Gastroesophageal sphincter (tissue), 3 donors: ENCODE measurements at regions not wholly inside any gene's neighbourhood (a gene's known extent, or its start where the extent isn't known, plus 50 kb on each side); places are given as distances from the start of the nearest gene placed in this dataset.

Experiments used
- CTCF ChIP-seq, 4 experiments: fragments of 200-600 bp in 2 of 4; fragments of 450-650 bp in 2 of 4; sonication (generic) in 1 of 4; IDR thresholded peaks; one replicate each; pipeline ENCODE4 v1.5.1; 2017 to 2019; ENCODE audit warnings: antibody characterized with exemption in 4 of 4, mild to moderate bottlenecking in 2 of 4, moderate library complexity in 2 of 4
- POLR2A ChIP-seq, 2 donors: fragments of 450-650 bp; IDR thresholded peaks; one replicate each; pipeline ENCODE4 v1.6.1; 2017; ENCODE audit warnings: antibody characterized with exemption in 2 of 2, mild to moderate bottlenecking in 2 of 2, moderate library complexity in 1 of 2
- POLR2AphosphoS5 ChIP-seq: sonication (generic); formaldehyde crosslinking; IDR thresholded peaks from one replicate; pipeline ENCODE4 v1.6.1; 2017; ENCODE audit warnings: antibody characterized with exemption

- TF ChIP-seq CTCF (IDR thresholded peaks at IDR 0.05) (no peak), POLR2A (IDR thresholded peaks at IDR 0.05) (no peak), POLR2AphosphoS5 (no peak)
These were observed 126.0 kb downstream of the MC4R start for GRCh38 chr18:60246606-60247005.
